Astrocyte (in vitro differentiated cells and primary cell): ENCODE measurements at regions not wholly inside any gene's neighbourhood (a gene's known extent, or its start where the extent isn't known, plus 50 kb on each side); places are given as distances from the start of the nearest gene placed in this dataset.

ENCODE experiments used
- EZH2 ChIP-seq: IDR thresholded peaks from 2 replicates; pipeline ENCODE4 v1.6.1; 2012; ENCODE audit warnings: mild to moderate bottlenecking, low read length, inconsistent platforms; ENCODE audit not compliant: insufficient read depth
- TF ChIP-seq, protein P1 (sequence below): IDR thresholded peaks from 2 replicates; pipeline ENCODE4 v1.5.1; 2011; ENCODE audit warnings: low read depth, mild to moderate bottlenecking, inconsistent platforms, low read length, moderate library complexity; ENCODE audit not compliant: insufficient read depth

DNA sequence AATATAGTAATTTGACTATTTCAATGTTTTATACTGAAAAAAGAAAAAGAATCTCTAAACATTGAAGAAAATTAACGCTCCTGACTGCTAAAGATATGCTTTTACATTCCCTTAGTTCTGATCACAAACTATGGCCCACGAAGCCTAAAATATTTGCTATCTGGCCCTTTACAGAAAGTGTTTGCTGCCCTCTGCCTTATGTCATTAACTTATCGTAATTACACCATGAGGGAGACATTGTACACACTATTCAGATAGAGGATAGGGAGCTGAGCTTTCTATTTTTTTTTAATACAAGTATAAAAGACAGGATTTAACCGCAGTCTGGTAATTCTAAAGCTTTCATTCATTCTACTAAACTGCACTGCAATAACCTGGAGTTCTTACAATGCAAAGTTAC lies 393.1 kb upstream of the DCC start:
- TF ChIP-seq, protein P1, sequence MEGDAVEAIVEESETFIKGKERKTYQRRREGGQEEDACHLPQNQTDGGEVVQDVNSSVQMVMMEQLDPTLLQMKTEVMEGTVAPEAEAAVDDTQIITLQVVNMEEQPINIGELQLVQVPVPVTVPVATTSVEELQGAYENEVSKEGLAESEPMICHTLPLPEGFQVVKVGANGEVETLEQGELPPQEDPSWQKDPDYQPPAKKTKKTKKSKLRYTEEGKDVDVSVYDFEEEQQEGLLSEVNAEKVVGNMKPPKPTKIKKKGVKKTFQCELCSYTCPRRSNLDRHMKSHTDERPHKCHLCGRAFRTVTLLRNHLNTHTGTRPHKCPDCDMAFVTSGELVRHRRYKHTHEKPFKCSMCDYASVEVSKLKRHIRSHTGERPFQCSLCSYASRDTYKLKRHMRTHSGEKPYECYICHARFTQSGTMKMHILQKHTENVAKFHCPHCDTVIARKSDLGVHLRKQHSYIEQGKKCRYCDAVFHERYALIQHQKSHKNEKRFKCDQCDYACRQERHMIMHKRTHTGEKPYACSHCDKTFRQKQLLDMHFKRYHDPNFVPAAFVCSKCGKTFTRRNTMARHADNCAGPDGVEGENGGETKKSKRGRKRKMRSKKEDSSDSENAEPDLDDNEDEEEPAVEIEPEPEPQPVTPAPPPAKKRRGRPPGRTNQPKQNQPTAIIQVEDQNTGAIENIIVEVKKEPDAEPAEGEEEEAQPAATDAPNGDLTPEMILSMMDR = no peak
- TF ChIP-seq EZH2 = no peak
